KMS-11 (cell line): ENCODE measurements at regions not wholly inside any gene's neighbourhood (a gene's known extent, or its start where the extent isn't known, plus 50 kb on each side); places are given as distances from the start of the nearest gene placed in this dataset.

Experiments
- H2AFZ ChIP-seq: fragments of 200-600 bp; sonication (generic); 2 replicates; pipeline ENCODE4 v1.6.1; 2016; ENCODE audit warnings: antibody characterized with exemption, mixed run types, low read depth
- H3K27ac ChIP-seq: fragments of 200-600 bp; sonication (generic); 2 replicates; pipeline ENCODE4 v1.6.1; 2016; ENCODE audit warnings: mild to moderate bottlenecking, mixed run types
- H3K27me3 ChIP-seq: fragments of 200-600 bp; sonication (generic); 2 replicates; pipeline ENCODE4 v1.6.1; 2017; ENCODE audit warnings: mild to moderate bottlenecking, low read depth, mixed run types, moderate library complexity; ENCODE audit not compliant: insufficient read depth
- H3K36me3 ChIP-seq: fragments of 200-600 bp; sonication (generic); 2 replicates; pipeline ENCODE4 v1.6.1; 2017; ENCODE audit warnings: mild to moderate bottlenecking, mixed run types; ENCODE audit not compliant: insufficient read depth
- H3K4me1 ChIP-seq: fragments of 200-600 bp; sonication (generic); 2 replicates; pipeline ENCODE4 v1.6.1; 2016; ENCODE audit warnings: mild to moderate bottlenecking, low read depth, mixed run types; ENCODE audit not compliant: poor library complexity, severe bottlenecking
- H3K4me2 ChIP-seq: fragments of 200-600 bp; sonication (generic); 2 replicates; pipeline ENCODE4 v1.7.0; 2016; ENCODE audit warnings: mild to moderate bottlenecking, mixed run types
- H3K4me3 ChIP-seq: fragments of 200-600 bp; sonication (generic); IDR thresholded peaks from 2 replicates; pipeline ENCODE4 v1.6.1; 2017; ENCODE audit warnings: low read depth, low read length, mixed read lengths; ENCODE audit not compliant: insufficient read depth
- H3K79me2 ChIP-seq: fragments of 200-600 bp; sonication (generic); 2 replicates; pipeline ENCODE4 v1.6.1; 2016; ENCODE audit warnings: low read depth, mixed run types; ENCODE audit not compliant: insufficient read depth
- H3K9ac ChIP-seq: fragments of 200-600 bp; sonication (generic); 2 replicates; pipeline ENCODE4 v1.6.1; 2016; ENCODE audit warnings: mild to moderate bottlenecking, mixed run types
- H4K20me1 ChIP-seq: fragments of 200-600 bp; sonication (generic); 2 replicates; pipeline ENCODE4 v1.6.1; 2016; ENCODE audit warnings: mild to moderate bottlenecking, mixed run types; ENCODE audit not compliant: insufficient read depth
- TF ChIP-seq, protein P1 (sequence below): fragments of 200-600 bp; sonication (generic); conservative IDR thresholded peaks from 2 replicates; pipeline ENCODE4 v1.6.1; 2017; ENCODE audit warnings: low read depth, mild to moderate bottlenecking, antibody characterized with exemption, low read length, moderate library complexity, mixed read lengths

DNA sequence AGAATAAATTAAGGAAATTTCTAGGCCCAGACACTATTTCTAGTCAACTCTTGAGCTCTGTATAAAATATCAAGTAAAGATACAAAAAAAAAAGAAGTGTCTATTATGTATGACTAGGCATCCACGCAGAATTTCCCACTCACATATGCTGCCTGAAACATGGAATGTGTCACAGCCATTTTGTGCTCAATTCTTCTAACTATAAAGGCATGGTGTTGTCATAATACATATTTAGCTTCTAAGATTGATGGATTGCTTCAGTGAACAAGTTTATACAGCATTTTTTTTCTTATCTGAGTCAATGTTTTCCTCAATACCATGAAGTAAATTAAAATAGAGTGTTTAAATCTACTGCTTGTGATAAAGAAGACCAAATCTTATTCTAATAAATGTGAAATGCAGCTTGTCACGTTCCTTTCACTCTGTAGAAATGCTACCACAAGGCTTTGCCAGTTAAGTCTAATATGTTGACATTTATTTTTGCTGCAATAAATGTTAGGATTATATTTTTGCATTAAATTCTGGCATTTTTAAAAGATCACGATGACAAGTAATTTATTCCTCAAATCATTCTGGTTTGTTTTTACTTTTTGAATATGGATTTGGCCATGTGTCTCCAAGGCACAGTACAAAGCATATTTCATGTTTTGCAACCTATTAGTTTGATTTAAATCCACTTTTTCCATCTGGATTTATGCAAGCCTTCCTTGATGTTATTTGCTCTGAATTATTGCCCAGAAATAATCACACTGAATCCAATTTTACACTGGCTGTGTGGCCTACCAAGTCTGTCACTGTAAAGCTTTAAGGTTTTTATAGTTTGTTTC lies 1829.0 kb upstream of the PCDH7 start:
- TF ChIP-seq, protein P1, sequence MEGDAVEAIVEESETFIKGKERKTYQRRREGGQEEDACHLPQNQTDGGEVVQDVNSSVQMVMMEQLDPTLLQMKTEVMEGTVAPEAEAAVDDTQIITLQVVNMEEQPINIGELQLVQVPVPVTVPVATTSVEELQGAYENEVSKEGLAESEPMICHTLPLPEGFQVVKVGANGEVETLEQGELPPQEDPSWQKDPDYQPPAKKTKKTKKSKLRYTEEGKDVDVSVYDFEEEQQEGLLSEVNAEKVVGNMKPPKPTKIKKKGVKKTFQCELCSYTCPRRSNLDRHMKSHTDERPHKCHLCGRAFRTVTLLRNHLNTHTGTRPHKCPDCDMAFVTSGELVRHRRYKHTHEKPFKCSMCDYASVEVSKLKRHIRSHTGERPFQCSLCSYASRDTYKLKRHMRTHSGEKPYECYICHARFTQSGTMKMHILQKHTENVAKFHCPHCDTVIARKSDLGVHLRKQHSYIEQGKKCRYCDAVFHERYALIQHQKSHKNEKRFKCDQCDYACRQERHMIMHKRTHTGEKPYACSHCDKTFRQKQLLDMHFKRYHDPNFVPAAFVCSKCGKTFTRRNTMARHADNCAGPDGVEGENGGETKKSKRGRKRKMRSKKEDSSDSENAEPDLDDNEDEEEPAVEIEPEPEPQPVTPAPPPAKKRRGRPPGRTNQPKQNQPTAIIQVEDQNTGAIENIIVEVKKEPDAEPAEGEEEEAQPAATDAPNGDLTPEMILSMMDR, result no peak
- Histone ChIP-seq H3K36me3 (no peaks in the 10 kb centered on the region), H3K4me1 (no peaks in the 10 kb centered on the region)

DNA sequence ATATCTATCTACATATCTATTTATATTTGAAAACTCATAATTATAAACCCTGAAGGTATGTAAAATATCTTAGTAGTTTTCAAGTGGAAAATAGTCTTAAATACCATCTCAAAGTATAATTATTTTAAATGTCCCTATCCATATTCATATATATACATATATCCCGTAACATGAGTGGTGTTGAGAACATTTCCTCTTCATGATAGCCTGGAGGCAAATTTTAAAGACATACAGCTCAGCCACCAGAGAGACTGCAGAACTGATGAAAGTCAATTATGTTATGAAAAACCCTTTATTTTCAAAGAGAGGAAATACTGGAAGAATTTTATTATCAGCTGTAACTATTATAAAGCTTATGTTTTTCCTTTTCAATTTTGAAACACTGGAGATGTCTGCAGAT lies 1806.7 kb upstream of the PCDH7 start:
- Histone ChIP-seq H2AFZ (no peak overlapping the region), H4K20me1 (no peaks in the 10 kb centered on the region), H3K79me2 (no peaks in the 10 kb centered on the region), H3K4me3 (no peak overlapping the region), H3K4me1 (no peaks in the 10 kb centered on the region), H3K9ac (no peak overlapping the region), H3K27me3 (no peaks in the 10 kb centered on the region), H3K4me2 (no peak overlapping the region), H3K36me3 (no peaks in the 10 kb centered on the region), H3K27ac (no peak overlapping the region)
- TF ChIP-seq, protein P1, result no peak

More for the DNA sequence above, 1829.0 kb upstream of the PCDH7 start:
- no peak overlapping the region for H3K9ac ChIP-seq
- H2AFZ ChIP-seq, result no peak overlapping the region
- H3K27me3 ChIP-seq, result no peaks in the 10 kb centered on the region
- H3K27ac ChIP-seq, result no peak overlapping the region
- H3K4me2 ChIP-seq, result no peak overlapping the region
- no peaks in the 10 kb centered on the region for H4K20me1 ChIP-seq
- no peak overlapping the region for H3K4me3 ChIP-seq
- H3K79me2 ChIP-seq, result no peaks in the 10 kb centered on the region

DNA sequence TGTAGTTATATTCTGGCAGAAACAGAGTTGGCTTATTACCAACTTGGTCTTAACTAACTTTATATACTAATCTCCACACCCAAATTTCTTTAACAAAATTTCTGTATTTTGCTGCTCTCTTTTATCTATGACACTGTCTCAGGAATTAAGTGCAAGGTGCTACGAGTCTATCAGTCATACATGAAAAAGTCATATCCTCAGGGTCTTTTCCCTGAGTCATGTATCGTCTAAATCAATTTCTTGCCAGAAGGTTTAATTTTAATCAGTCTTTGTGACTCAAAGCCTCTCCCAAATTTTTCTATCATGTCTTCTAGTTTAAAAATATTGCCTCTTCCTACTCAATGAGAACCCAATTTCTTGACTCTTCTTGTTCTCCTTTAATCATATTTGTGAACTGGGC lies 1803.6 kb upstream of the PCDH7 start:
- H3K4me1 ChIP-seq, result no peaks in the 10 kb centered on the region
- TF ChIP-seq, protein P1, result no peak
- H3K27me3 ChIP-seq, result no peaks in the 10 kb centered on the region
- no peak overlapping the region for H3K9ac ChIP-seq
- H3K79me2 ChIP-seq, result no peaks in the 10 kb centered on the region
- H3K4me2 ChIP-seq, result no peak overlapping the region
- H4K20me1 ChIP-seq, result no peaks in the 10 kb centered on the region
- no peak overlapping the region for H3K27ac ChIP-seq
- H2AFZ ChIP-seq, result no peak overlapping the region
- no peak overlapping the region for H3K4me3 ChIP-seq
- H3K36me3 ChIP-seq, result no peaks in the 10 kb centered on the region

DNA sequence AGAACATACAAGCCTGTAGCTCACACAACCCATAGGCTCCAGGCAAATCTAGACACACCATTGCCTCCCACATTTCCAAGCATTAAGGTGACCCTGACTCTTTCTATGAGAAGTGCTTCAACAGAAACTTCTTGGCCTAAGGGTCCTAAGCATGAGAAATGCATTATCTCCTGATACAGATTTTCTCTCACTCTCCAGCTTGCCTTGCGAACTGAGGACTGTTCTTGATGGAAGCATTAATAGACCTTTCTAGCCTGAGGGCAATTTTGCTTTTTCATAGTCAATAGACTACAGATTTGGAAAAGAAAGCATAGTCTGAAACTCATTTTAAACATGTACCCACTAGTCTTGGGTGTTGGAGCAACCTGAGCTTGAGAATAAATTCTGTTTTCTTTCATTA lies 1801.3 kb upstream of the PCDH7 start:
- Histone ChIP-seq H2AFZ (no peak overlapping the region), H3K36me3 (no peaks in the 10 kb centered on the region), H4K20me1 (no peaks in the 10 kb centered on the region), H3K27ac (no peak overlapping the region), H3K4me1 (no peaks in the 10 kb centered on the region), H3K4me3 (no peak overlapping the region), H3K9ac (no peak overlapping the region), H3K4me2 (no peak overlapping the region), H3K79me2 (no peaks in the 10 kb centered on the region), H3K27me3 (no peaks in the 10 kb centered on the region)
- TF ChIP-seq, protein P1, result no peak
